Suppressor macrophage treated with lipopolysaccharide for 1 hour (primary cell): ENCODE measurements at regions not wholly inside any gene's neighbourhood (a gene's known extent, or its start where the extent isn't known, plus 50 kb on each side); places are given as distances from the start of the nearest gene placed in this dataset.
A peak's percentile ranks its signal among the peaks of the same experiment; 100 is the strongest.
"Not testable (repeated sequence)": the region's sequence is repeated elsewhere in the genome, so short reads cannot be mapped to it uniquely, and the experiment has no call there.

Source experiments
- DNase-seq, 3 donors: peaks; one replicate each; pipeline ENCODE4 v3.0.0-alpha.2; 2020 to 2022

DNA sequence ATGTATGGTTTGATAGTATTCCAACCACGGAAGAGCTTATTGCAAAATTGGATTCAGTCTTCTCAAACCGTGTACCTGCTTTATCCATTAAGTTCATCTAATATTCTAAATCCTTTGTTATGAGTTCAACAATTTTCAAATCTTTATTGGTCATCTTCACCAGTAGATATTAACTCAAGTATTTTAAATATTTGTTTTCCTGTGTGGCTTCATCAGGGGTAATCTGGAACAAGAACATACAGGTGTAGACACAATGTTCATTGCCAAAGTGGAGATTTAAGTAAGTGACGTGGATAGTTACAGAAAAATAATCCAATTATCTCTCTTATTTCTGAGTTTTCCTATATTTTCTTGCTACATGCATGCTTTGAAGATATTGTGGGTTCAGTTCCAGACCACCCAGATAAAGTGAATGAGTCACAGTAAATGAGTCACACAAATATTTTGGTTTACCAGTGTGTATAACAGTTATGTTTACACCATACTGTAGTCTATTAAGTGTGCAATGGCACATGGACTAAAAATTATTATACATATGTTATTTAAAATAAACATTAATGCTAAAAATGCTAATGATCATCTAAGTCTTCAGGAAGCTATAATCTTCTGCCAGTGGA lies 429.0 kb upstream of the POT1 start:
- no peak for DNase-seq

GRCh38 chr7:125357676-125358455 lies 428.2 kb upstream of the POT1 start:
- DNase-seq: peak; percentile 2 to 26 (median 19)

DNA sequence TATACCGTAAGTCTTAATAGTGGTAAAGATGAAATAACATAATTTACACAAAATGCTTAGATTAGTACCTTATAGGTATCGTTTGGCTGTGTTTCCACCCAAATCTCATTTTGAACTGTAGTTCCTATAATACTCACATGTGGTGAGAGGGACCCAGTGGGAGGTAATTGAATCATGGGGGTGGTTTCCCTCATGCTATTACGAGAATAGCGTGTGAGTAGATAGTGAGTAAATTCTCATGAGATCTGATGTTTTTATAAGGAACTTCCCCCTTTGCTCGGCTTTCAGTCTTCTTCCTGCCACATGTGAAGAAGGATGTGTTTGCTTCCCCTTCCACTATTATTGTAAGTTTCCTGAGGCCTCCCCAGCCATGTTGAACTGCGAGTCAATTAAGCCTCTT lies 426.3 kb upstream of the POT1 start:
- peak; percentile 76 to 91 (median 87) for DNase-seq

DNA sequence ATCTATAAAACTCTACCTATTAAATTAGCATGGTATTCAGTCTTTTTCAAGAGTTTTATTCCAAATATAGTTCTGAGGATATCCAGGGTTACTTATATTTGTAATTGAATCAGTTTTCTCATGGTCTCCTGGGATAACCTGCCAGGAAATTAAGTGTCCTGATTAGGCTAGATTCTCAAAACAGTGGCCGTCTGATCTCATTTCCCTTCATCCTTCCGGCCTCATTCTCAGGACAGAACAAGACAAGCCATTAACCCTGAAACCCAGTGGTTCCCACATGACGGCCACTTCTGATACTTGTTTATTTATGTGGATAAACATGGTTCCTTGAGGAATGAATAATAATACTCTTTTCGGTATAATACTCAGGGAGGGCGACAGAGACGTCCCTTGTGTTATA lies 417.6 kb upstream of the POT1 start:
- DNase-seq: no peak

- DNase-seq: no peak
Observed at GRCh38 chr7:125338110-125338509, 408.5 kb upstream of the POT1 start.

DNA sequence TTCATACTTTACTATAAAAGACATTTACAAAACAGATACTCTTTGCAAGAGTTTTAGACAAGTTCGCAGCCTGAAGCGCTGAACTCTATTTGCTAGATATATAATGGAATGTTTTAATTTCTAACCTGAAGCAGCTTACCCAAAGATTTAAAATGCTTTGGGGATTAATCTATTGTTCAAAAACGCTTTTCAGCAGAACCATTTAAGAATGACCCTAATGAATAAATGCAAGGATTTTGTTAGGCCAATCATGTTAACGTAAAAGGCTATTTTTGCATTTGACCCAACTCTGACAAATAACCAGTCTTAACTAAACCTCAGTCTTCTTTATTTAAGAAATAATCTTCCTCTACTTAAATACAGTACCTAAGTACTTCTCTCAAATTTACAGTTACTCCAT lies 406.7 kb upstream of the POT1 start:
- no peak for DNase-seq

- DNase-seq: no peak
Observed at GRCh38 chr7:125326666-125327255, 397.1 kb upstream of the POT1 start.

DNA sequence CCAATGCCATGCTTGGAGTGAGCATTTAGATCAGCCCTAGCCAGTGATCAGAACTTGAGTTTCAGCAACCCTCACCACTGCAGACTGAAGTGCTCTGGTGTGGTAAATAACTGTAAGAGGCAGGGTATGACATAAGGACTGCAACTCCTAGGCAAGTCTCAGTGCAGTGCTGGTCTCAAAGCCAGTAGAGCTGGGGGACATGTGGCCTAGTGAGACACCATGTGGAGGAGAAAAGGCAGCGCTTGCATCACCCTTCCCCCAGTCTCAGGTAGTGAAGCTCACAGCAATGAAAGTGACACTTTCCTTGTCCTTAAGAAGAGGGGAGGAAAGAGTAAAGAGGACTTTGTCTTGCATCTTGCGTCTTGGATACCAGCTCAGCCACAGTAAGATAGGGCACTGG lies 386.8 kb upstream of the POT1 start:
- DNase-seq: no peak

- DNase-seq: no peak
Observed at GRCh38 chr7:125299003-125299765, 369.6 kb upstream of the POT1 start.

DNA sequence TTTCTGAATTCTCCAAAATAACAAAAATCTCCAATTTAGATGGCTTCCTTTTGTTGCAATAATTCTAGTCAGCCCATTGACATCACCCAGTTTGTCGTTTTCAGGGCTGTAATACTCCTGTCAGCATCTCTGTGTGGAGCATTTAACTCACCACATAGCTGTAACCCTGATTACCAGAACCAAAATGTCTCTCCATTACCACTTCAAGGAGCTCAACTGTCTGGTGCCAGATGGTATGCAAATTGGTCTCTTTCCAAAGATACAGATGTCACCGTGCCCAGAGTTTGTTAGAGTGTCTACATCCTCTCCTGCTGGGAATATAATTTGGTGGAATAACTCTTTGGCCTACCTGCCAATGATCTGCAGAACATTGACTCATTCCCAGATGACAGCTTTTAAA lies 350.3 kb upstream of the POT1 start:
- DNase-seq: no peak

DNA sequence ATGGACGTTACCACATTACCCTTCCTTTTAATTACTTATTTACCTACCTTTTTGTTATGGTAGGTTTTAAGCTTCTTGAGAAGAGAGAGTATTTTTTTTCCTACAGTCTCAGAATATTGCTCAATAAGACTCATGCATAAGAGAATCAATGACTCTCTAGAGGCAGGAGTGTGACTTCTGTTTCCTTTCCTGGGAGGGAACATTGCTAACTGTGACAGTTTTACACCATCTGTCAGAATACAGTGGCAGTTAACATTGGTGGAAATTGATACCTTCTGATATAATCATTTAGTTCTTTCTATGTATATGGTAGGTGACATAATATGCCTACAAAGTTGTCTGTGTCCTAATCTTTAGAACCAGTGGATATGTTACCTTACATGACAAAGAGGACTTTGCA lies 348.7 kb upstream of the POT1 start:
- DNase-seq: no peak

GRCh38 chr7:125274742-125275141 lies 345.1 kb upstream of the POT1 start:
- not testable (repeated sequence) for DNase-seq

GRCh38 chr7:125264174-125264856 lies 334.7 kb upstream of the POT1 start:
- DNase-seq: not testable (repeated sequence)

GRCh38 chr7:125258876-125259417 lies 329.3 kb upstream of the POT1 start:
- DNase-seq: not testable (repeated sequence)

- DNase-seq: no peak
Observed at GRCh38 chr7:125257617-125258016, 328.0 kb upstream of the POT1 start.

DNA sequence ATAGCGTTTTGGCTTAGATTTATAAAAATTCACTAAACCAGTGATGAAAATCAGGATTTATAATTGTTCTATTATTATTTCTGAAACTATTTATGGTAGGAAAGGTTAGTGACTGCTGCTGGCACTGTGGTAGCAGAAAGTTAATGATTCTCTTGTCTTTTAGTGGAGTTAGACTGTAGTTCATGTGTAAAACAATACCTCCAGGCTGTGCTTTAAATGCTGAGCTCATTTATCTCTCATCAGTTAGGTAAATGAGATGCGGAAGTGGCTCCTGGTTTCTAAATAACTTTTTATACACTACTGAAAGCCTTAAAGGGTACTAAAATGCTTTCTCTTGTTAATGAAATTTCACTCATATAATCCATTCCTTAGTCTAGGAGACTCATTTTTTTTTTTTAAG lies 326.8 kb upstream of the POT1 start:
- DNase-seq: no peak

- DNase-seq: no peak
Observed at GRCh38 chr7:125255810-125256209, 326.2 kb upstream of the POT1 start.

GRCh38 chr7:125254566-125254965 lies 324.9 kb upstream of the POT1 start:
- no peak for DNase-seq

- DNase-seq: no peak
Observed at GRCh38 chr7:125253452-125254190, 324.0 kb upstream of the POT1 start.

DNA sequence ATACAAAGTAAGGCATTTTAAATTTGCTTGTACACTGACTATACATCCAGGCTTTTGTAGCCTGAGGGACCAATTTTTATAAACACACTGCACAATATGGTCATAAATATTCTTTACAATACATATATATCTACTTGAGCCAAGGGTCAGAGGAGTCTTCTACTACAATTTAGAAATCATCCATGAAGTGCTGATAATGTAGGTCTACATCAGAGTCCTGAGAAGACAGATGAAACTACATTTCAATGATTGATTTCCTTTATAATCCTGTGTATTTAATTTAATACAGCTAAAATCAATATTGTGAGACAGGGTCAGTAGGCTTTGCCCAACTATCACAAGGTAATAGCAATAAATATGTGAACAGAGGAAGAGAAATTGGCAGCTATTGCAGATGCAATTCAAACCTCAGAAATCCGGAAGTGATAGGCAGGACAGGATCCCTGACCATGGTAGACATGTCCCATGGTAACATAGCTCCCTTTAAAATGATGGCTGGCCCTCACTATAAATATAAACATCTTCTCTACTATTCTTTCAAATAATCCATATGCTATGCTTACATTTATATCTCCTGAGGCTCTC lies 318.0 kb upstream of the POT1 start:
- no peak for DNase-seq

GRCh38 chr7:125246706-125247105 lies 317.1 kb upstream of the POT1 start:
- DNase-seq: no peak
